SK-MEL-5 (cell line): ENCODE measurements at regions not wholly inside any gene's neighbourhood (a gene's known extent, or its start where the extent isn't known, plus 50 kb on each side); places are given as distances from the start of the nearest gene placed in this dataset.

Experiments used
- DNase-seq: peaks from one replicate; pipeline ENCODE4 v3.0.0-alpha.2; 2016; ENCODE audit warnings: low read depth, low spot score
- in situ Hi-C: cut with HindIII; loops from 2 replicates; pipeline ENCODE4 v1.10.0; 2016; ENCODE audit warnings: low sequenced_read_pairs, high pct_unique_total_duplicates, low pct_unique_long_range_greater_than_20kb

GRCh38 chr4:123821861-123822260 is 425.3 kb downstream of the SPRY1 start:
- DNase-seq: no peak
- in situ Hi-C loops: no loop called here

- in situ Hi-C loops: no loop called here
- DNase-seq: no peak
These were observed 425.8 kb downstream of the SPRY1 start for GRCh38 chr4:123822353-123822752.

- in situ Hi-C loops: no loop called here
- DNase-seq: no peak
These were observed 426.6 kb downstream of the SPRY1 start for GRCh38 chr4:123823244-123823643.

- no peak for DNase-seq
- in situ Hi-C loops: no loop called here
These were observed 427.9 kb downstream of the SPRY1 start for GRCh38 chr4:123824524-123824923.

GRCh38 chr4:123825596-123826291 is 429.1 kb downstream of the SPRY1 start:
- in situ Hi-C loops: no loop called here
- no peak for DNase-seq

GRCh38 chr4:123826896-123827295 is 430.3 kb downstream of the SPRY1 start:
- no peak for DNase-seq
- in situ Hi-C loops: no loop called here

- in situ Hi-C loops: no loop called here
- no peak for DNase-seq
These were observed 430.9 kb downstream of the SPRY1 start for GRCh38 chr4:123827511-123827910.

GRCh38 chr4:123830930-123831329 is 434.3 kb downstream of the SPRY1 start:
- DNase-seq: no peak
- in situ Hi-C loops: no loop called here

GRCh38 chr4:123832173-123833026 is 435.8 kb downstream of the SPRY1 start:
- in situ Hi-C loops: no loop called here
- peak; percentile 43 for DNase-seq

- no peak for DNase-seq
- in situ Hi-C loops: no loop called here
These were observed 436.6 kb downstream of the SPRY1 start for GRCh38 chr4:123833171-123833643.

GRCh38 chr4:123835831-123836590 is 439.4 kb downstream of the SPRY1 start:
- no peak for DNase-seq
- in situ Hi-C loops: no loop called here

- DNase-seq: no peak
- in situ Hi-C loops: no loop called here
These were observed 440.4 kb downstream of the SPRY1 start for GRCh38 chr4:123836851-123837595.

- no peak for DNase-seq
These were observed 441.9 kb downstream of the SPRY1 start for GRCh38 chr4:123838474-123838873.

GRCh38 chr4:123840197-123840596 is 443.6 kb downstream of the SPRY1 start:
- no peak for DNase-seq

More at GRCh38 chr4:123838474-123838873, 441.9 kb downstream of the SPRY1 start:
- in situ Hi-C loops: no loop called here

GRCh38 chr4:123841447-123842121 is 445.0 kb downstream of the SPRY1 start:
- DNase-seq: no peak
- in situ Hi-C loops: no loop called here

More at GRCh38 chr4:123840197-123840596, 443.6 kb downstream of the SPRY1 start:
- in situ Hi-C loops: no loop called here

GRCh38 chr4:123843137-123843536 is 446.5 kb downstream of the SPRY1 start:
- in situ Hi-C loops: no loop called here
- DNase-seq: no peak

- no peak for DNase-seq
- in situ Hi-C loops: no loop called here
These were observed 447.8 kb downstream of the SPRY1 start for GRCh38 chr4:123844374-123844773.
